IPS-15b (cell line): ENCODE measurements at regions not wholly inside any gene's neighbourhood (a gene's known extent, or its start where the extent isn't known, plus 50 kb on each side); places are given as distances from the start of the nearest gene placed in this dataset.

Experiments used
- H3K27me3 ChIP-seq: one replicate; pipeline ENCODE4 v1.6.1; 2013; ENCODE audit warnings: low read length; ENCODE audit not compliant: control insufficient read depth, insufficient read depth
- H3K36me3 ChIP-seq: one replicate; pipeline ENCODE4 v1.6.1; 2013; ENCODE audit warnings: low read length; ENCODE audit not compliant: control insufficient read depth, insufficient read depth
- H3K4me1 ChIP-seq: one replicate; pipeline ENCODE4 v1.6.1; 2013; ENCODE audit warnings: mild to moderate bottlenecking, low read length; ENCODE audit not compliant: control insufficient read depth, insufficient read depth
- H3K4me3 ChIP-seq: one replicate; pipeline ENCODE4 v1.5.1; 2013; ENCODE audit warnings: low read depth, low read length
- H3K9ac ChIP-seq: one replicate; pipeline ENCODE4 v1.6.1; 2013; ENCODE audit warnings: low read depth, mild to moderate bottlenecking, low read length
- H3K9me3 ChIP-seq: one replicate; pipeline ENCODE4 v1.6.1; 2013; ENCODE audit warnings: mild to moderate bottlenecking, low read length; ENCODE audit not compliant: control insufficient read depth, insufficient read depth

GRCh38 chr6:155958550-155958949, 502.9 kb upstream of the NOX3 start:
- no peaks in the 10 kb centered on the region for H3K27me3 ChIP-seq
- no peaks in the 10 kb centered on the region for H3K36me3 ChIP-seq
- H3K4me1 ChIP-seq = peaks cover 25% of the 10 kb centered on the region
- no peaks in the 10 kb centered on the region for H3K9me3 ChIP-seq
- H3K4me3 ChIP-seq = no peak overlapping the region
- H3K9ac ChIP-seq = no peak overlapping the region

DNA sequence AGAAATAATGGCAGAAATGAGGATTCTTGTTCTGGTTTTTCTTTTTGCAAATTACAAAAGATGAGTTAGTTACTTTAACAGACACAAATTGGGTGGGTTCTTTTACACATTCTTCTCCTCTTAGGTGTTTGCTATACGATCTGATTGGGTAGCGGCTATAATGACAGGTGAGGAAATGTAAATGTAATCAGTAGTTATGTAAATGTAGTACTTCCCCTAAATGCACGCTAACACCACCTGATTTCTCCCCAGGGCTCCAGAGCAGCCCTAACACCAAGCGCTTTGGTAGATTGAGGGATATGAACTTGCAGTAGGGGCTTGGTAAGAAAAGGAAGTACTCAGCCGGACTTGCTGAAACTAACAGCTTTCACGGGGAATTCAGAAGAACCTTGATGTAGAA, 499.4 kb upstream of the NOX3 start:
- H3K36me3 ChIP-seq = no peaks in the 10 kb centered on the region
- H3K27me3 ChIP-seq = no peaks in the 10 kb centered on the region
- H3K4me1 ChIP-seq = peaks cover 25% of the 10 kb centered on the region
- H3K9me3 ChIP-seq = no peaks in the 10 kb centered on the region
- H3K9ac ChIP-seq = no peak overlapping the region
- H3K4me3 ChIP-seq = no peak overlapping the region

DNA sequence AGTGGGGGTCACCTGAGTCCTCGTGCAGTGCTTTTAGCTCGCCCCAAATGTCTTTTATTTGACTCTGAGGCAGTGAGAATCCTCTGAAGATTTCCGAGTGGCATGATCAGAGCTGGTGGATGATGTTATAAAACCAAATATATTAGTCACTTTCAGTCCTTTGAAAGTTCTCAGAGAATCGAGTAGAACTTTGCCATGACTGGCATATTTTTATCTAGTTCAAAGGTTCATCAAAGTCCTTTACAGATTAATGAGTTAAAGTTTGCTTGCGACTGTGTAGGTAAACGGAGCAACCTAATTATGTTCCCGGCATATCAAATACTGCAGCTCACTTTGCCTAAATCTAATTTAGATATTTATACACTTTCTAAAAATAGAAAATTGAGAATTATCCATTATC, 498.5 kb upstream of the NOX3 start:
- no peaks in the 10 kb centered on the region for H3K27me3 ChIP-seq
- no peaks in the 10 kb centered on the region for H3K9me3 ChIP-seq

DNA sequence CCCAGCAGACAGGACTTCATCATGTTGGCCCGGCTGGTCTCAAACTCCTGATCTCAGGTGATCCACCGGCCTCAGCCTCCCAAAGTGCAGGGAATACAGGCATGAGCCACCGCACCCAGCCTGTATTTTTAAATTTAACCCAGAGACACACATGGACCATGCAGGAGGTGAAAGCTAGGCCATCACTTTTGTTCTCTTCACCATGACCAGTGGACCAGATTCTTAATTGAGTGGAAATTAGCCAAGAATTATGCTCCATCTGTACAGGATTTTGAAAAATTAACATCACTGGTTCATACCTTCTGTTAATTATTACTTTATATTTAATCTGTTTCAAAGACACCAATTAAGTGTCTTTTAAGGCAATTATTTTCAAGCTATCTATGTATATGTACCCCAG, 493.6 kb upstream of the NOX3 start:
- Histone ChIP-seq H3K9ac (no peak overlapping the region), H3K36me3 (no peaks in the 10 kb centered on the region), H3K4me1 (no peaks in the 10 kb centered on the region), H3K27me3 (no peaks in the 10 kb centered on the region), H3K4me3 (no peak overlapping the region), H3K9me3 (no peaks in the 10 kb centered on the region)

More for the DNA sequence above, 498.5 kb upstream of the NOX3 start:
- no peaks in the 10 kb centered on the region for H3K36me3 ChIP-seq
- no peak overlapping the region for H3K9ac ChIP-seq
- peaks cover 25% of the 10 kb centered on the region for H3K4me1 ChIP-seq
- no peak overlapping the region for H3K4me3 ChIP-seq

- H3K4me3 ChIP-seq = no peak overlapping the region
- no peaks in the 10 kb centered on the region for H3K27me3 ChIP-seq
- no peak overlapping the region for H3K9ac ChIP-seq
- H3K9me3 ChIP-seq = no peaks in the 10 kb centered on the region
- H3K36me3 ChIP-seq = no peaks in the 10 kb centered on the region
- no peaks in the 10 kb centered on the region for H3K4me1 ChIP-seq
These were observed 491.2 kb upstream of the NOX3 start for GRCh38 chr6:155946860-155947259.

DNA sequence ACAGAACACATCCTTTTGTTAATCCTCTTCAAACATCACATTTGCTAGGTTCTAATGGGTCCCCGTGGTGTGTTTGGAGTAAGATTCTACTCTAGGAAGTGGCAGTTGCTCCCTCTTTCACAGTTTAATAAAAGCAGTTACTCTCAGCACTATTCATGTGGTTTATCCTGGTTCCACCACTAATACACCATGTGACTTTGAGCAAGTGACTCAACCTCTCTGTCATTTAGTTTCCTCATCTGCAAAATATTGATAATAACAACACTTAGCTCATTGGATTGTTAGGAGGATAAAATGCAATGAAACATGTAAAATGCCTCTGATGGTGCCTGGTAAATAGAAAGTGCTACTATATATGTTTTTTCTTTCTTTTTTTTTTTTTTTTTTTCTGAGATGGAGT, 488.0 kb upstream of the NOX3 start:
- H3K36me3 ChIP-seq = no peaks in the 10 kb centered on the region
- no peaks in the 10 kb centered on the region for H3K27me3 ChIP-seq
- no peaks in the 10 kb centered on the region for H3K9me3 ChIP-seq
- H3K9ac ChIP-seq = no peak overlapping the region
- H3K4me3 ChIP-seq = no peak overlapping the region
- no peaks in the 10 kb centered on the region for H3K4me1 ChIP-seq

DNA sequence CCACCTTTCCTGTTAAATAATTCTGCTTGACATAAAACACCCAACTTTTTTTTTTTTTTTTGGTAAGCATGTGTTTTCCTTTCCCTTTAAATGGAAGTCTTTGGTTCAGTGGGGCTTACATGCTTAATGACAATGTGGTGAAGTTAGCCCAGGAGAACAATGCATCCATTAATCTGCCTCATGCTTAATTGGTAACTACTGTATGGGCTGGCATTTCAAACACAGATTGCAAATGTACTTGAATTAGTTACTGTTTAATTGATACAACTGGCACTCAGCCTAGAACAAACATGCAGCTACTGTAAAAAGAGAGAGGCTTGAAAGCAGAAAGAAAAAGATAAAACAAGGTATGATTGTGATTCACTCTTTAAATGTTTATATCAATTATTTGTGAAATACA, 483.6 kb upstream of the NOX3 start:
- H3K36me3 ChIP-seq = no peaks in the 10 kb centered on the region
- no peak overlapping the region for H3K9ac ChIP-seq
- H3K4me1 ChIP-seq = no peaks in the 10 kb centered on the region
- no peaks in the 10 kb centered on the region for H3K27me3 ChIP-seq
- H3K9me3 ChIP-seq = no peaks in the 10 kb centered on the region
- no peak overlapping the region for H3K4me3 ChIP-seq

- no peak overlapping the region for H3K4me3 ChIP-seq
- no peaks in the 10 kb centered on the region for H3K27me3 ChIP-seq
- no peaks in the 10 kb centered on the region for H3K4me1 ChIP-seq
- H3K36me3 ChIP-seq = no peaks in the 10 kb centered on the region
- H3K9ac ChIP-seq = no peak overlapping the region
- no peaks in the 10 kb centered on the region for H3K9me3 ChIP-seq
These were observed 480.9 kb upstream of the NOX3 start for GRCh38 chr6:155936551-155936950.

- H3K4me3 ChIP-seq = no peak overlapping the region
- H3K4me1 ChIP-seq = no peaks in the 10 kb centered on the region
- H3K9me3 ChIP-seq = no peaks in the 10 kb centered on the region
- H3K27me3 ChIP-seq = no peaks in the 10 kb centered on the region
- H3K36me3 ChIP-seq = no peaks in the 10 kb centered on the region
- no peak overlapping the region for H3K9ac ChIP-seq
These were observed 480.5 kb upstream of the NOX3 start for GRCh38 chr6:155936127-155936526.

- Histone ChIP-seq H3K36me3 (no peaks in the 10 kb centered on the region), H3K9ac (no peak overlapping the region), H3K9me3 (no peaks in the 10 kb centered on the region), H3K27me3 (no peaks in the 10 kb centered on the region), H3K4me3 (no peak overlapping the region), H3K4me1 (no peaks in the 10 kb centered on the region)
These were observed 461.4 kb upstream of the NOX3 start for GRCh38 chr6:155916846-155917624.

- Histone ChIP-seq H3K4me3 (no peak overlapping the region), H3K36me3 (no peaks in the 10 kb centered on the region), H3K4me1 (no peaks in the 10 kb centered on the region), H3K9ac (no peak overlapping the region), H3K27me3 (no peaks in the 10 kb centered on the region), H3K9me3 (no peaks in the 10 kb centered on the region)
These were observed 460.0 kb upstream of the NOX3 start for GRCh38 chr6:155915651-155916050.

- Histone ChIP-seq H3K4me1 (peaks cover 3% of the 10 kb centered on the region), H3K9ac (no peak overlapping the region), H3K36me3 (no peaks in the 10 kb centered on the region), H3K9me3 (no peaks in the 10 kb centered on the region), H3K4me3 (no peak overlapping the region), H3K27me3 (no peaks in the 10 kb centered on the region)
These were observed 458.2 kb upstream of the NOX3 start for GRCh38 chr6:155913816-155914215.
